Stomach smooth muscle (tissue), 2 donors: ENCODE measurements at regions not wholly inside any gene's neighbourhood (a gene's known extent, or its start where the extent isn't known, plus 50 kb on each side); places are given as distances from the start of the nearest gene placed in this dataset.
"Not testable (repeated sequence)": the region's sequence is repeated elsewhere in the genome, so short reads cannot be mapped to it uniquely, and the experiment has no call there.

Experiments
- H3K27ac ChIP-seq: one replicate; pipeline ENCODE4 v1.7.0; 2013; ENCODE audit warnings: mild to moderate bottlenecking, low read length, inconsistent platforms
- H3K27me3 ChIP-seq, 2 donors: one replicate each; pipeline ENCODE4 v1.7.0; 2013; ENCODE audit warnings: low read length in 2 of 2; ENCODE audit not compliant: insufficient read depth in 2 of 2, control insufficient read depth in 1 of 2
- H3K36me3 ChIP-seq, 2 donors: one replicate each; pipeline ENCODE4 v1.7.0; 2013; ENCODE audit warnings: low read length in 2 of 2; ENCODE audit not compliant: control insufficient read depth in 2 of 2, insufficient read depth in 2 of 2
- H3K4me1 ChIP-seq: one replicate; pipeline ENCODE4 v1.7.0; 2013; ENCODE audit warnings: low read length; ENCODE audit not compliant: control insufficient read depth, insufficient read depth
- H3K4me3 ChIP-seq, 2 donors: one replicate each; pipeline ENCODE4 v1.7.0; 2013; ENCODE audit warnings: low read length in 2 of 2
- H3K9ac ChIP-seq, 2 donors: one replicate each; pipeline ENCODE4 v1.7.0; 2013; ENCODE audit warnings: low read length in 2 of 2, mild to moderate bottlenecking in 1 of 2
- H3K9me3 ChIP-seq, 2 donors: one replicate each; pipeline ENCODE4 v1.7.0; 2013; ENCODE audit warnings: low read length in 2 of 2; ENCODE audit not compliant: control insufficient read depth in 2 of 2
- donor health status: healthy.
- donor health status: Pancreatic carcinoma.

DNA sequence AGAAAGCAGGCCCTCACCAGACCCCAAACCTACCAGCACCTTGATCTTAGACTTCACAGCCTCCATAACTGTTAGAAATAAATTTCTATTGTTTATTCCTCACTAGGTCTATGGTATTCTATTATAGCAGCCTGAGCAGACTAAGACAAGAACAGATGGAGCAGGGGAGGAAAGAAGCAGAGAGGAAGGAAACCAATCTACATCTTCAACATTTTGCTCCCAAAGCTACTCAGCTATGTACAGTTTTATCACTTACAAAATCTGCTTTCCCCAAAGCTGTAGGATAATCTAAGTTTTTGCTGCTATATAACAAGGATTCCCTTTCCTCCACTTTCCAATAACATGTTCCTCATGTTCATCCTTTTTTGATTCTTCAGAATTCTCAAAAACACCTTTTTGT is 274.4 kb upstream of the CHAC2 start:
- Histone ChIP-seq H3K9ac (no peak overlapping the region), H3K27me3 (no peaks in the 10 kb centered on the region), H3K4me3 (no peak overlapping the region), H3K4me1 (peaks cover 7% of the 10 kb centered on the region), H3K9me3 (no peaks in the 10 kb centered on the region), H3K36me3 (no peaks in the 10 kb centered on the region), H3K27ac (no peak overlapping the region)

DNA sequence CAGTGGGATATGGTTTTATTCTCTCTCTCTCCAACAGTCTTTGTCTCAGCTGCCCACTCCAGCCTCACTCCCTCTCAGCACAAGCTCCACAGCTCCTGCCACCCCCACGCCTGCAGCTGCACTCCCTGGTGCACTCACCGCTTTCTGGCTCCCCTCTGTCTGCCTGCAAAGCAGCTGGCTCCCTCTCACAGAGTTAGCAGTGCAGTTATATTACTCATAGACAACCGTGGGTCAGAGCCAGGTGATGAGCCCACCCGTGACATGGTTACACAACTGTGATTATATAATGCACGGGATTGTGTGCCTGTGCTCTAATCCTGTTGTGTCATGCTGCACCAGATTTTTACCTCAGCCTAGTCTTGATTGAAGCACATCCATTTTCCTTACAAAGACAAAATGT is 276.9 kb upstream of the CHAC2 start:
- H3K27ac ChIP-seq = no peak overlapping the region
- no peak overlapping the region for H3K9ac ChIP-seq
- peak overlapping the region in 1 of 2 donors; percentile 44 for H3K4me3 ChIP-seq

DNA sequence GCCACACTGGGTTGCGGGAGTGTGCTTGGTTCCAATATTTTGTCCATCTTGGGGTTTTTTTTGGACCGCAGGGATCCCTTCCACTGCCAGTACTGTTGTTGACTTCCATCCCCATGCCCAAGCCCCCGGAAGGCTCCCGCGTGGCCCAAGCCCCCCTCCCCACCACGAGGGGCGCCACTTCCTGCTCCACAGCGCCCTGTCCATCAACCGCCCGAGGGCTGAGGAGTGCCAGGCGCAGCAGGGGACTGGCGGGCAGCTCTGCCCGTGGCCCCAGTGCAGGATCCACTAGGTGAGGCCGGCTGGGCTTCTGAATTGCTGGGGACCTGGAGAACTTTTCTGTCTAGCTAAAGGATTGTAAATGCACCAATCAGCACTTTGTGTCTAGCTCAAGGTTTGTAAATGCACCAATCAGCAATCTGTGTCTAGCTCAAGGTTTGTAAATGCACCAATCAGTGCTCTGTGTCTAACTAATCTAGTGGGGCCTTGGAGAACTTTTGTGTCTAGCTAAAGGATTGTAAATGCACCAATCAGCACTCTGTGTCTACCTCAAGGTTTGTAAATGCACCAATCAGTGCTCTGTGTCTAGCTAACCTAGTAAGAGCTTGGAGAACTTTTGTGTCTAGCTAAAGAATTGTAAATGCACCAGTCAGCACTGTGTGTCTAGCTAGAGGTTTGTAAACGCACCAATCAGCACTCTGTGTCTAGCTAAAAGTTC is 281.3 kb upstream of the CHAC2 start:
- H3K9ac ChIP-seq, H3K4me3 ChIP-seq, H3K27ac ChIP-seq: not testable (repeated sequence)

More for the DNA sequence above, 276.9 kb upstream of the CHAC2 start:
- no peaks in the 10 kb centered on the region for H3K9me3 ChIP-seq
- H3K36me3 ChIP-seq = no peaks in the 10 kb centered on the region
- no peaks in the 10 kb centered on the region for H3K27me3 ChIP-seq
- H3K4me1 ChIP-seq = peaks cover 2% of the 10 kb centered on the region

DNA sequence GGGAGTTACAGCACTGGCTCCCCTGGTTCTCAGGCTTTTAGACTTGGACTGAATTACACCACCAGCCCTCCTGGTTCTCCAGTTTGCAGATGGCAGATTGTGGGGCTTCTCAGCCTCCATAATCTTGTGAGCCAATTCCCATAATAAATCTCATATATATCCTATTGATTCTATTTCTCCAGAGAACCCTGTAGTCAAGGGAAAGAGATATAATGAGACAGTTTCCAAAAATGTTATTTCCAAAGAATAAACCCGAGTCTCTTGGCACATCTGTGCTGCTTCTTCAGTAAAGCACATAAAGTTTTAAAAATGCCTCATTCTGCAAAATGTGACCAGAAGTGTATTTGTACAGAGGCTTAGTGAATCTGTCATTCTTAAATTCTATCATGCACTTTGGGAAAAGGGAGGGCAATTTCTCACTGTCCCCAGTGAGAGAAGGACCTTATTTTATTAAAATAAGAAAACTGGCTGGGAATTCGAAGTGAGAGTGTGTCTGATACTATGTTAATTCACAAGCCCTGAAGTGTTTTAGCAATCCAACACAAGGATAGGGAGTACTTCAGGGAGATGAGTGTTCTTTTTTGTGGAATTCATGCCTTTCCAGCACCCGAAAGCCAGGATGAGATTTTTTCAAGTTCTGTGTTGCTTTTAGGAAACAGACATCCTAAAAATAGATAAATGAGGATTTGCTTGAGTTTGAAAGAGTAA is 282.4 kb upstream of the CHAC2 start:
- Histone ChIP-seq H3K4me1 (no peaks in the 10 kb centered on the region), H3K27me3 (no peaks in the 10 kb centered on the region), H3K9me3 (no peaks in the 10 kb centered on the region), H3K4me3 (no peak overlapping the region), H3K27ac (no peak overlapping the region), H3K36me3 (no peaks in the 10 kb centered on the region), H3K9ac (no peak overlapping the region)

More for the DNA sequence above, 281.3 kb upstream of the CHAC2 start:
- H3K27me3 ChIP-seq, H3K4me1 ChIP-seq, H3K36me3 ChIP-seq, H3K9me3 ChIP-seq: not testable (repeated sequence)

DNA sequence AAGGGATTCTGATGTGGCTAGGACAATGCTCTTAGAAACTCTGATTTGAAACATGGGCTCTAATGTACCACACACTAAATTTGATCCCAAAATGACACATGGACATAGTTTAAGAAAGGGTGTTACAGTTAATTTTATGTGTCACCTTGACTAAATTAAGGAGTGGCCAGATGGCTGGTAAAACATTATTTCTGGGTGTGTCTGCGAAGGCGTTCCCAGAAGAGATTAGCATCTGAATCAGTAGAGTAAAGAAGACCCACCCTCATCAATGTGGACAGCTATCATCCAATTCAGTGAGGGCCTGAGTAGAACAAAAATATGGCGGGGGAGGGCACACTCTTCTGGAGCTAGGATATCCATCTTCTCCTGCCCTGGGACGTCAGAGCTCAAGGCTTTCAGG is 283.1 kb upstream of the CHAC2 start:
- no peak overlapping the region for H3K27ac ChIP-seq
- H3K4me3 ChIP-seq = no peak overlapping the region
- no peaks in the 10 kb centered on the region for H3K27me3 ChIP-seq
- H3K9ac ChIP-seq = no peak overlapping the region
- no peaks in the 10 kb centered on the region for H3K9me3 ChIP-seq
- H3K36me3 ChIP-seq = no peaks in the 10 kb centered on the region
- no peaks in the 10 kb centered on the region for H3K4me1 ChIP-seq

DNA sequence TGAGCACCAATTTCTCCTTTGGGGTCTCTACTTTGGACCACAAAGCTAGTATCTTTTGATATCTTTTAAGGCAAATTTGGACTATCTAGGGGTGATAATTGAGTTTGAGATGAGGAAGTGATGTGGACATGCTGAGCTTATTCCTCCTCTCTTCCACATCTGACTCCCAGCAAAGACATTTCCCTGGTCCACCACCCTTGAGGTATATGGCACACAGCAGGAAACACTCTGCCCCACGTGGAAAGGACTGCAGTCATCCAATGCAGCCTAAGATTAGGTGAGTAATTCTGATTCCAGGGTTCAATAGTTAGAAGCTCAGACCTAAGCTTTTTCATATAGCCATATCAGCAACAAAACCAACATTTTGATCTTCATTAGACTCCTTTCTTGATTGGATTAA is 290.1 kb upstream of the CHAC2 start:
- no peaks in the 10 kb centered on the region for H3K27me3 ChIP-seq
- no peaks in the 10 kb centered on the region for H3K4me1 ChIP-seq
- no peaks in the 10 kb centered on the region for H3K9me3 ChIP-seq
- no peaks in the 10 kb centered on the region for H3K36me3 ChIP-seq
- no peak overlapping the region for H3K9ac ChIP-seq
- no peak overlapping the region for H3K4me3 ChIP-seq
- no peak overlapping the region for H3K27ac ChIP-seq

DNA sequence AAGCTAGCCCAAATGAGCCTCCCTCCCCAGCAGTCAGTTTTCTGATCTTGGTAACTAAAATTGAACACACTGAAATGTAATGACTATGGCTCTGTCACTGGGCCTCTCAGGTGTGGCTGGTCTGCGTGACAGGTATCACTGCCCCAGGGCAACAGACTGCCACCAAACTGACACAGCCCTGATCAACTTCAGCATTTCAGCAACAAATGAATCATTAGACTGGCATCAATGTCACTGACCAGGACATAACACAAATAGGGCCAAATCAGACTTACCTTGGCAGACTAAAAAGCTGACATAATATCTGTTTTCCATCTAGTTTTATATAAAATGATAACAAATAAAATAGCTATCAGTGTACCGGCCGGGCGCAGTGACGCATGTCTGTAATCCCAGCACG is 290.8 kb upstream of the CHAC2 start:
- no peak overlapping the region for H3K9ac ChIP-seq
- no peak overlapping the region for H3K27ac ChIP-seq
- H3K4me1 ChIP-seq = no peaks in the 10 kb centered on the region
- no peaks in the 10 kb centered on the region for H3K36me3 ChIP-seq
- no peak overlapping the region for H3K4me3 ChIP-seq
- no peaks in the 10 kb centered on the region for H3K27me3 ChIP-seq
- no peaks in the 10 kb centered on the region for H3K9me3 ChIP-seq

DNA sequence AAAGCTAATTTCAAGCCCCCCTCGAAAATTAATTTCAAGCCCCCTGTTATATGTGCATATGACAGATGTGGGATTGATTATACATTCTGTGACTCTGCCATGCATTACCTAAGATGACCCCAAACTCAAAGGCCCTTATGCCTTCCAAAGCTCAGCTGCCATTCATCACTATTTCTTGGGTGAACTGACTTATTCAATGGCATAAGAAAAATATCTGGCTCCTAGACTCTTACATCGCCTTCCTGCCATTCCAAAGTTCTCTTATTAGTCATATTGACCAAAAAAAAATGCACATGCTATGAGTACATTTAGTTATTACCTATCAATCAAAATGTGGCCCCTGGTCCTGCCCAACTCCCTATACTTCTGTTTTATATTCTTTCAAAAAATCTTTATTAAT is 291.8 kb upstream of the CHAC2 start:
- H3K36me3 ChIP-seq = no peaks in the 10 kb centered on the region
- no peak overlapping the region for H3K4me3 ChIP-seq
- no peak overlapping the region for H3K27ac ChIP-seq
- no peak overlapping the region for H3K9ac ChIP-seq
- no peaks in the 10 kb centered on the region for H3K9me3 ChIP-seq
- H3K27me3 ChIP-seq = no peaks in the 10 kb centered on the region
- no peaks in the 10 kb centered on the region for H3K4me1 ChIP-seq

DNA sequence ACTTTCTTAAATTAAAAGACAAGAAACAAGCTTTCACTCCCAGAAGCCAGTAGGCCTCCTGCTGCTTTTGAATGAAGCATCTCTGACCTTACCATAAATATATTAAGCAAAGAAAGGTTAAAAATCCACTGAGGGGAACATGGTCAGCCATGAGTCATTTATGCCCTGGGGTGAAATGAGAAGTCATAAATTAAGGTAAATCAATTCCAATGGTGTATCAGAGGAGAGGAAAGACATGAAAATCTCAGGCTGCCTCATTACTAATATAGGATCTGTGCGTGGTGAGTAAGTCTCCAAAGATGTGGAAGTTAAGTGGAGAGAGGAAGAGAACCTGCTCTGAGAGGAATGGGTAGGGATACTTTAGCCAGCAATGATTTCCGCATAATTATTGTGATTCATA is 292.3 kb upstream of the CHAC2 start:
- Histone ChIP-seq H3K9me3 (no peaks in the 10 kb centered on the region), H3K36me3 (no peaks in the 10 kb centered on the region), H3K27me3 (no peaks in the 10 kb centered on the region), H3K4me1 (no peaks in the 10 kb centered on the region), H3K9ac (no peak overlapping the region), H3K4me3 (no peak overlapping the region), H3K27ac (no peak overlapping the region)

DNA sequence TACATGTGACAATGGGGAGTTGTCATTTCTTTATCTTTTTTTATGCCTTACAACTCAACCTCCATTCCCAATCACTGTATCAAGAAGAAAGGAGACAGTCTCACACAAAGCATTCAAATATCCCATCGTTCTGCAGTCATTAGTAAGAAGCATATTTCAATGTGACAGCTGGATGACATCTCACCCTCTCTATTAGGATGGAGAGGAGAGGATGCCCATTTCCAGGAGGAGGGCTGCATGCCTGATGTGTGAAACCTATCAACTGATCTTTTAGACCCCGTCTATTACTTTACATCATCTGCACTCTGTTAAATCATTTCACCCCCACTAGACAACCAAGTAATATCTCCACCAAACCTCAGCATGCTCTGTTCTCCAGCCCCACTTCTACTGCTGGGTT is 292.7 kb upstream of the CHAC2 start:
- H3K36me3 ChIP-seq = no peaks in the 10 kb centered on the region
- H3K9me3 ChIP-seq = no peaks in the 10 kb centered on the region
- H3K4me3 ChIP-seq = no peak overlapping the region
- H3K4me1 ChIP-seq = no peaks in the 10 kb centered on the region
- no peak overlapping the region for H3K27ac ChIP-seq
- no peaks in the 10 kb centered on the region for H3K27me3 ChIP-seq
- no peak overlapping the region for H3K9ac ChIP-seq

DNA sequence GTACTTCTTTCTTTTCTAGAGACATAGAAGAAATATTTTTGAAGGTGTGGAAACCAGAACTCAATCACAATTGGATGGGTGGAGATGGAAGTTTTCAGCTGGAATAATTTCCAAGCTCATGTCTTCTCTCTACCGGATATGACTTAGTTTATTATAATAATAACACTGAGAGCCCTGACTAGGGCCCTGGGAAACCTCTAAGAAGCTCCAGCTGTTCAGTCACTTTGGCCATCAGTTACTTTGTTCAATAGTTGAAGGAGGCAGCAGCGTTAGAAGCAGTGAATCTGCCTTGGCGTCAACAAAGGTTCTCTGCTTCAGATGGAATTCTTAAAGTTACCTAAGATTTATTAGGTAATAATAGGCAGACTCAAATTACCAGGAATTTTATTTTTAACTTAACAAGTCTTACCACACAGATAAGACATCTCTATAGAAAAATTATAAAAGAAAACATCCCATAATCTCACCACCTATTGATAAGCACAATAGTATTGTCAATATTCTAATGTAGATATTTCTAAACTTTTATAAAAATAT is 293.8 kb upstream of the CHAC2 start:
- no peaks in the 10 kb centered on the region for H3K27me3 ChIP-seq
- H3K9ac ChIP-seq = no peak overlapping the region

More for the DNA sequence above, 293.8 kb upstream of the CHAC2 start:
- Histone ChIP-seq H3K36me3 (no peaks in the 10 kb centered on the region), H3K4me1 (no peaks in the 10 kb centered on the region), H3K9me3 (no peaks in the 10 kb centered on the region), H3K27ac (no peak overlapping the region), H3K4me3 (no peak overlapping the region)
